CD4-positive, alpha-beta T cell (primary cell): ENCODE measurements at regions not wholly inside any gene's neighbourhood (a gene's known extent, or its start where the extent isn't known, plus 50 kb on each side); places are given as distances from the start of the nearest gene placed in this dataset.

ENCODE experiments used
- ATAC-seq: fragments of 200-7000 bp; cut with Tn5 transposase; one replicate; pipeline ENCODE4 v1.10.0; 2022; ENCODE audit warnings: mild to moderate bottlenecking; ENCODE audit not compliant: poor library complexity
- CTCF ChIA-PET: fragments of 350-600 bp; sonication (Branson Sonifier 250); formaldehyde crosslinking; loops from one replicate; lab custom pipeline; 2021; ENCODE audit warnings: antibody characterized with exemption, inconsistent platforms; lab: Charles Lee
- POLR2A ChIA-PET: fragments of 350-600 bp; sonication (Branson Sonifier 250); formaldehyde crosslinking; loops from one replicate; lab custom pipeline; 2021; ENCODE audit warnings: antibody characterized with exemption, inconsistent platforms; lab: Charles Lee
- DNase-seq, 14 experiments: peaks; one replicate each; pipeline ENCODE4 v3.0.0-alpha.2; 2013 to 2020; ENCODE audit warnings: mixed read lengths in 2 of 14
- H3K27ac ChIP-seq, 2 donors: one replicate each; pipeline versions ENCODE4 v1.5.1 to v1.7.0; 2013; ENCODE audit warnings: low read length in 2 of 2, low read depth in 1 of 2, mild to moderate bottlenecking in 1 of 2
- H3K27me3 ChIP-seq, 2 experiments: 1 replicate in 1 of 2; 2 replicates in 1 of 2; pipeline versions ENCODE4 v1.6.1 to v1.7.0; 2013; ENCODE audit warnings: low read length in 2 of 2, control low read depth in 1 of 2, mild to moderate bottlenecking in 1 of 2, moderate library complexity in 1 of 2; ENCODE audit not compliant: insufficient read depth in 2 of 2, control insufficient read depth in 1 of 2
- H3K36me3 ChIP-seq: one replicate; pipeline ENCODE4 v1.6.1; 2013; ENCODE audit warnings: low read length, control low read depth; ENCODE audit not compliant: insufficient read depth
- H3K4me1 ChIP-seq: one replicate; pipeline ENCODE4 v1.6.1; 2013; ENCODE audit warnings: low read length, control low read depth; ENCODE audit not compliant: insufficient read depth
- H3K4me3 ChIP-seq: one replicate; pipeline ENCODE4 v1.5.1; 2013; ENCODE audit warnings: mild to moderate bottlenecking, low read length, moderate library complexity
- H3K9me3 ChIP-seq, 2 experiments: 1 replicate in 1 of 2; 2 replicates in 1 of 2; pipeline versions ENCODE4 v1.6.1 to v1.7.0; 2013; ENCODE audit warnings: low read length in 2 of 2, mild to moderate bottlenecking in 2 of 2, control low read depth in 1 of 2, moderate library complexity in 1 of 2; ENCODE audit not compliant: control insufficient read depth in 1 of 2, insufficient read depth in 1 of 2
- H3K27ac Mint-ChIP-seq: one replicate; pipeline ENCODE4 v1.8.0; 2020; ENCODE audit warnings: mixed read lengths
- H3K27me3 Mint-ChIP-seq: one replicate; pipeline ENCODE4 v1.8.0; 2021; ENCODE audit warnings: mixed read lengths
- H3K36me3 Mint-ChIP-seq: one replicate; pipeline ENCODE4 v1.8.0; 2021; ENCODE audit warnings: low read depth, mixed read lengths
- H3K4me1 Mint-ChIP-seq: one replicate; pipeline ENCODE4 v1.8.0; 2021; ENCODE audit warnings: low read depth, mixed read lengths
- H3K4me3 Mint-ChIP-seq: one replicate; pipeline ENCODE4 v1.8.0; 2020; ENCODE audit warnings: mild to moderate bottlenecking, mixed read lengths
- H3K9me3 Mint-ChIP-seq: one replicate; pipeline ENCODE4 v1.8.0; 2020; ENCODE audit warnings: mixed read lengths
- CTCF ChIP-seq: fragments of 200-600 bp; IDR thresholded peaks from one replicate; pipeline ENCODE4 v1.8.0; 2022; ENCODE audit warnings: antibody characterized with exemption, mild to moderate bottlenecking
- intact Hi-C, 2 experiments: fragments of 100-400 bp; cut with DNase I in 1 of 2; cut with micrococcal nuclease in 1 of 2; formaldehyde crosslinking; loops; one replicate each; pipeline versions ENCODE4 v1.15.1 to v1.9.0; 2023 to 2025; cut with DNase I, micrococcal nuclease

GRCh38 chr6:1039746-1040145 is 272.2 kb upstream of the FOXQ1 start:
- Histone ChIP-seq H3K9me3 (peaks cover 0 to 4% of the 10 kb centered on the region in 2 experiments), H3K4me1 (no peaks in the 10 kb centered on the region), H3K4me3 (no peak overlapping the region), H3K27me3 (peaks cover 0 to 5% of the 10 kb centered on the region in 2 experiments), H3K27ac (no peak overlapping the region), H3K36me3 (no peaks in the 10 kb centered on the region)
- H3K4me1 Mint-ChIP-seq = no peaks in the 10 kb centered on the region
- no peak for TF ChIP-seq CTCF
- POLR2A ChIA-PET = no interaction called here
- no peaks in the 10 kb centered on the region for H3K9me3 Mint-ChIP-seq
- CTCF ChIA-PET = no interaction called here
- no peak for ATAC-seq
- H3K36me3 Mint-ChIP-seq = no peaks in the 10 kb centered on the region
- H3K4me3 Mint-ChIP-seq = no peak overlapping the region
- peaks cover 64% of the 10 kb centered on the region for H3K27me3 Mint-ChIP-seq
- no peak overlapping the region for H3K27ac Mint-ChIP-seq
- no peak for DNase-seq
- intact Hi-C loops = no loop called here

GRCh38 chr6:1039191-1039590 is 272.7 kb upstream of the FOXQ1 start:
- Histone ChIP-seq H3K27ac (no peak overlapping the region), H3K4me3 (no peak overlapping the region), H3K36me3 (no peaks in the 10 kb centered on the region), H3K27me3 (peaks cover 0 to 5% of the 10 kb centered on the region in 2 experiments), H3K4me1 (no peaks in the 10 kb centered on the region), H3K9me3 (peaks cover 0 to 4% of the 10 kb centered on the region in 2 experiments)
- no peak for TF ChIP-seq CTCF
- H3K27me3 Mint-ChIP-seq = peaks cover 58% of the 10 kb centered on the region
- intact Hi-C loops = no loop called here
- ChIA-PET POLR2A (no interaction called here), CTCF (no interaction called here)
- no peak for ATAC-seq
- DNase-seq = no peak
- no peak overlapping the region for H3K4me3 Mint-ChIP-seq
- H3K36me3 Mint-ChIP-seq = no peaks in the 10 kb centered on the region
- no peaks in the 10 kb centered on the region for H3K4me1 Mint-ChIP-seq
- no peak overlapping the region for H3K27ac Mint-ChIP-seq
- no peaks in the 10 kb centered on the region for H3K9me3 Mint-ChIP-seq

GRCh38 chr6:1037430-1038202 is 274.3 kb upstream of the FOXQ1 start:
- ATAC-seq (no peak), DNase-seq (no peak)
- POLR2A ChIA-PET = no interaction called here
- Mint-ChIP-seq H3K27me3 (peaks cover 53% of the 10 kb centered on the region), H3K27ac (no peak overlapping the region), H3K4me1 (no peaks in the 10 kb centered on the region), H3K4me3 (no peak overlapping the region), H3K9me3 (no peaks in the 10 kb centered on the region), H3K36me3 (no peaks in the 10 kb centered on the region)
- no peak for TF ChIP-seq CTCF
- no peak overlapping the region for H3K27ac ChIP-seq
- CTCF ChIA-PET = no interaction called here
- H3K4me1 ChIP-seq = no peaks in the 10 kb centered on the region
- intact Hi-C loops = no loop called here
- no peak overlapping the region for H3K4me3 ChIP-seq
- H3K27me3 ChIP-seq = no peaks in the 10 kb centered on the region
- no peaks in the 10 kb centered on the region for H3K36me3 ChIP-seq
- peaks cover 0 to 4% of the 10 kb centered on the region in 2 experiments for H3K9me3 ChIP-seq
